ENCODE measurements at regions not wholly inside any gene's neighbourhood (a gene's known extent, or its start where the extent isn't known, plus 50 kb on each side); places are given as distances from the start of the nearest gene placed in this dataset.

- Histone ChIP-seq H3T11ph (ENCODE audit: low read length) (no peak overlapping the region), H3K9me3 (ENCODE audit: control insufficient read depth, low read depth, low read length) (no peaks in the 10 kb centered on the region), H3K56ac (ENCODE audit: insufficient read length, low read depth, low read length) (no peak overlapping the region), H2BK15ac (ENCODE audit: low read depth, low read length) (no peak overlapping the region), H4K91ac (ENCODE audit: insufficient read length, low read depth, low read length) (no peak overlapping the region), H3K18ac (ENCODE audit: insufficient read length, low read depth, low read length) (no peak overlapping the region), H2BK5ac (ENCODE audit: insufficient read length, low read length) (no peak overlapping the region), H2BK12ac (ENCODE audit: insufficient read length, low read depth, low read length) (no peak overlapping the region), H3K27ac (ENCODE audit: insufficient read length, low read depth, low read length) (no peak overlapping the region), H3K4me2 (ENCODE audit: insufficient read depth, insufficient read length, low read length) (no peak overlapping the region), H3K14ac (ENCODE audit: insufficient read depth, low read length) (no peak overlapping the region), H3K23me2 (ENCODE audit: insufficient read length, low read depth, low read length, poor library complexity, severe bottlenecking) (no peaks in the 10 kb centered on the region), H3K23ac (ENCODE audit: insufficient read length, low read depth, low read length) (no peak overlapping the region), H3K9ac (ENCODE audit: extremely low read depth, insufficient read length, low read length) (no peak overlapping the region), H3K27me3 (ENCODE audit: insufficient read depth, low read length) (no peaks in the 10 kb centered on the region), H4K8ac (replicated peaks; ENCODE audit: insufficient read length, low read depth, low read length) (no peak overlapping the region), H2AK5ac (ENCODE audit: insufficient read length, low read length) (no peak overlapping the region), H2AFZ (ENCODE audit: low read length) (no peak overlapping the region), H4K5ac (ENCODE audit: insufficient read length, low read depth, low read length) (no peak overlapping the region), H3K79me2 (ENCODE audit: insufficient read depth, low read length) (no peaks in the 10 kb centered on the region), H2BK120ac (ENCODE audit: low read depth, low read length, poor library complexity, severe bottlenecking) (no peak overlapping the region), H2BK20ac (ENCODE audit: low read depth, low read length, poor library complexity, severe bottlenecking) (no peak overlapping the region), H3K4me1 (ENCODE audit: insufficient read depth, low read length) (no peaks in the 10 kb centered on the region), H3K79me1 (ENCODE audit: insufficient read depth, low read depth, low read length, poor library complexity, severe bottlenecking) (no peaks in the 10 kb centered on the region), H4K20me1 (ENCODE audit: control insufficient read depth, insufficient read depth, insufficient read length) (no peaks in the 10 kb centered on the region), H3K4ac (ENCODE audit: low read depth, low read length) (no peak overlapping the region)
- Mint-ChIP-seq H3K4me3 (no peak overlapping the region), H3K36me3 (ENCODE audit: insufficient read depth in 1 of 3, low read depth in 3 of 3) (no peaks in the 10 kb centered on the region; a peak in 2 of 7 replicates), H3K27ac (no peak overlapping the region), H3K4me1 (peaks cover 12 to 15% of the 10 kb centered on the region in 2 experiments), H3K9me3 (no peaks in the 10 kb centered on the region; a peak in 1 of 5 replicates), H3K27me3 (ENCODE audit: low read depth) (peaks cover 13% of the 10 kb centered on the region)
- no CpG with 5 or more reads among the region's 2 CpGs for WGBS (ENCODE audit: extremely low coverage, insufficient read length, low lambda C conversion rate)
- no peak for TF ChIP-seq CTCF (conservative IDR thresholded peaks at IDR 0.05)
- DNase-seq: no peak
Measured at GRCh38 chr3:72242326-72242725, 457.4 kb upstream of the PROK2 start.

All from H9 (cell line).